ENCODE measurements at regions not wholly inside any gene's neighbourhood (a gene's known extent, or its start where the extent isn't known, plus 50 kb on each side); places are given as distances from the start of the nearest gene placed in this dataset.

DNA sequence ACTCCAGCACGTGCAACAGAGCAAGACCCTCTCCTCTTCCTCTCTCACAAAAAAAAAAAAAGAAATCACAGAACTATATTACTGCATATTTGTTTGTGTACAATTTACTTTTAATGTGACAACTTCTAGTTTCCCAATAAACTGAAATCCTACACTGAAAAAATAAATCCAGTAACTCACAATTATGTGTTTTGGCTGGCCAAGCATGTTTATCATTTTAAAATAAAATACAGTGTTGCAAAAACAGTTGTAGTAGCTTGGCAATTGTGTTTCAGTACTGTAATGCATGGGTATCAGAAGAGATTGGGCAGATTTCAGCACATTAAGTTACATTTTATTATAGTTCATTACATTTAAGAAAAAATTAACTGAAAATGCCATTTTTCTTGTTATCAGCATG, 344.9 kb downstream of the ETS1 start:
- no peak overlapping the region for H3K4me3 Mint-ChIP-seq
- H3K9me3 Mint-ChIP-seq: no peaks in the 10 kb centered on the region
- no peak for DNase-seq
- no peaks in the 10 kb centered on the region for H3K36me3 Mint-ChIP-seq (ENCODE audit: low read depth)
- H3K27ac Mint-ChIP-seq: no peak overlapping the region
- H3K4me1 Mint-ChIP-seq (ENCODE audit: low read depth): peaks cover 23% of the 10 kb centered on the region
- H3K27me3 Mint-ChIP-seq (ENCODE audit: insufficient read depth): peaks cover 1% of the 10 kb centered on the region; the same call in 1 of the 2 replicates
- TF ChIP-seq, protein P1, sequence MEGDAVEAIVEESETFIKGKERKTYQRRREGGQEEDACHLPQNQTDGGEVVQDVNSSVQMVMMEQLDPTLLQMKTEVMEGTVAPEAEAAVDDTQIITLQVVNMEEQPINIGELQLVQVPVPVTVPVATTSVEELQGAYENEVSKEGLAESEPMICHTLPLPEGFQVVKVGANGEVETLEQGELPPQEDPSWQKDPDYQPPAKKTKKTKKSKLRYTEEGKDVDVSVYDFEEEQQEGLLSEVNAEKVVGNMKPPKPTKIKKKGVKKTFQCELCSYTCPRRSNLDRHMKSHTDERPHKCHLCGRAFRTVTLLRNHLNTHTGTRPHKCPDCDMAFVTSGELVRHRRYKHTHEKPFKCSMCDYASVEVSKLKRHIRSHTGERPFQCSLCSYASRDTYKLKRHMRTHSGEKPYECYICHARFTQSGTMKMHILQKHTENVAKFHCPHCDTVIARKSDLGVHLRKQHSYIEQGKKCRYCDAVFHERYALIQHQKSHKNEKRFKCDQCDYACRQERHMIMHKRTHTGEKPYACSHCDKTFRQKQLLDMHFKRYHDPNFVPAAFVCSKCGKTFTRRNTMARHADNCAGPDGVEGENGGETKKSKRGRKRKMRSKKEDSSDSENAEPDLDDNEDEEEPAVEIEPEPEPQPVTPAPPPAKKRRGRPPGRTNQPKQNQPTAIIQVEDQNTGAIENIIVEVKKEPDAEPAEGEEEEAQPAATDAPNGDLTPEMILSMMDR (IDR thresholded peaks at IDR 0.05): no peak

DNA sequence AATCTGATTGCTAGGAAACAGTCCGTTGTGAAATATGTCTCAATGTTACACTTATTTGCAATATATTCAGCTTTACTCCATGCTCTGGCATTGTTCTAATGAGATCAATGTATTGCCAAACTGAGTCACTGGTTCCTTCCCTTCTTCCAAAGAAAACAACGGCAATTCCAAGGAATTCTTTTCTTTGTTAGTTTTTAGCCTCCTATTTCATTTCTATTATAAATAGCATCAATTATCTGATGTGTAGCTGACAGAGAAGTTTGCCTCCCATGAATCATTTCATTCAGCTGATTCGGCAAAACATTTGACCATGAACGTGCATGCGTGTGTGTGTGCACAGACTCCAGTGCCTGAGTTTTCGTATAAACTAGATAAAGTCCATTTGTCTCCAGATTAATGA, 346.8 kb downstream of the ETS1 start:
- H3K4me1 Mint-ChIP-seq (ENCODE audit: low read depth): peaks cover 12% of the 10 kb centered on the region; the same call in 1 of the 2 replicates
- H3K9me3 Mint-ChIP-seq: no peaks in the 10 kb centered on the region
- no peak overlapping the region for H3K27ac Mint-ChIP-seq

DNA sequence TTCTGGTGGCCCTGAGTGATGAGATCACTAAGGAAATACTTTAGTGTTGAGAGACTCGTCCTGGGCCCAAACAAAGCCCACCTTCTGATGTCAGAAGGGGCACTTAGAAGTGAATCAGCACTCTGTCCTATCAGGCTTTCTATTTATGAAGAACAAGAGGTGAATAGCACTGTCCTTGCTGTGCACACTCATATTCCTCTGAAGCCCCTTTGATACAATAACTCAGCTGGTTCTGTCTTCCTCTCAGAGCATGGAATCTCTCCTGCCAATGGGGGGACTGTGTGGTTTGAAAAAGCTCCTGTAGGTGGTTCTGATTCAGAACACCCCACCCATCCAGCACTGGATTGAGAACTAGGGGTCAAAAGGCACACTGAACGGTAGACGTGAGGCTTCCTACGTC, 348.1 kb downstream of the ETS1 start:
- peaks cover 12% of the 10 kb centered on the region; the same call in 1 of the 2 replicates for H3K4me1 Mint-ChIP-seq (ENCODE audit: low read depth)
- no peaks in the 10 kb centered on the region for H3K27me3 Mint-ChIP-seq (ENCODE audit: insufficient read depth)
- H3K9me3 Mint-ChIP-seq: no peaks in the 10 kb centered on the region
- no peak for DNase-seq
- H3K4me3 Mint-ChIP-seq: no peak overlapping the region
- H3K27ac Mint-ChIP-seq: no peak overlapping the region
- H3K36me3 Mint-ChIP-seq (ENCODE audit: low read depth): no peaks in the 10 kb centered on the region
- TF ChIP-seq, protein P1 (IDR thresholded peaks at IDR 0.05): no peak

More for the DNA sequence above, 346.8 kb downstream of the ETS1 start:
- TF ChIP-seq, protein P1 (IDR thresholded peaks at IDR 0.05): no peak
- Mint-ChIP-seq H3K27me3 (ENCODE audit: insufficient read depth) (no peaks in the 10 kb centered on the region), H3K4me3 (no peak overlapping the region), H3K36me3 (ENCODE audit: low read depth) (no peaks in the 10 kb centered on the region)
- DNase-seq: no peak

DNA sequence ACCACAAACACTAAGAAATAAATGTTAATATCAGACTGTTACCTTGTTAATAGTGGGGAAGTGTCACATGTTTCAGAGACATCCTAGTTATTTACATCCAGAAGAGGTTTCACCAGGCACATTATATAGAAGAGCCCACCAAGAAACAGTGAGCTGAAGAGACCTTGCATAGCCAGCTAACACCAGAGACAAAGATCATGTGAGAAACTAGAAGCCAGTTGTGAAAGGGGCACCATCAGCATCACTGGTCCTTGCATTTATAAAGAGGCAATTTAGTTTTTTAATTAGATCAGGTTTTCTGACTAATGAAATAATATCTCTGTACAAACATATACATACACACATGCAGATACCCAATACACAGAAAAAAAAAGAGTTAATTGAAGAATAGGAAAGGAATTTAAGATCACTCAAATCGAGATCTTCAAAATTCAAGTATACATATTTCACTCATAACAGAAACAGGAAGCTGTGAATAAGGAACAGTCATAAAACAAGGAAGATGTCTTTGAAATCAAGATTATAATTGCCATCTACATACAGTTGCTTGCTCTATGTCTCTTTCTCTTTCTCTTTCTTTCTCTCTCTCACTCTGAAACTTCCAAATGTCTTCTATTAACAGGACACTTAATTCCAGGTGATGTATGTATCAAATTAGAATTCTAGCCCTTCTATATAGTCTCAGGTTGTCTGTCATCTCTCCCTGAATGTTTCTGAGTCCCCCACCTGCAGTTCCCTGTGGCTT, 348.7 kb downstream of the ETS1 start:
- H3K27me3 Mint-ChIP-seq (ENCODE audit: insufficient read depth): no peaks in the 10 kb centered on the region
- H3K36me3 Mint-ChIP-seq (ENCODE audit: low read depth): no peaks in the 10 kb centered on the region
- TF ChIP-seq, protein P1 (IDR thresholded peaks at IDR 0.05): no peak
- H3K9me3 Mint-ChIP-seq: no peaks in the 10 kb centered on the region
- no peak for DNase-seq
- H3K4me3 Mint-ChIP-seq: no peak overlapping the region
- peaks cover 12% of the 10 kb centered on the region; the same call in 1 of the 2 replicates for H3K4me1 Mint-ChIP-seq (ENCODE audit: low read depth)
- H3K27ac Mint-ChIP-seq: no peak overlapping the region

DNA sequence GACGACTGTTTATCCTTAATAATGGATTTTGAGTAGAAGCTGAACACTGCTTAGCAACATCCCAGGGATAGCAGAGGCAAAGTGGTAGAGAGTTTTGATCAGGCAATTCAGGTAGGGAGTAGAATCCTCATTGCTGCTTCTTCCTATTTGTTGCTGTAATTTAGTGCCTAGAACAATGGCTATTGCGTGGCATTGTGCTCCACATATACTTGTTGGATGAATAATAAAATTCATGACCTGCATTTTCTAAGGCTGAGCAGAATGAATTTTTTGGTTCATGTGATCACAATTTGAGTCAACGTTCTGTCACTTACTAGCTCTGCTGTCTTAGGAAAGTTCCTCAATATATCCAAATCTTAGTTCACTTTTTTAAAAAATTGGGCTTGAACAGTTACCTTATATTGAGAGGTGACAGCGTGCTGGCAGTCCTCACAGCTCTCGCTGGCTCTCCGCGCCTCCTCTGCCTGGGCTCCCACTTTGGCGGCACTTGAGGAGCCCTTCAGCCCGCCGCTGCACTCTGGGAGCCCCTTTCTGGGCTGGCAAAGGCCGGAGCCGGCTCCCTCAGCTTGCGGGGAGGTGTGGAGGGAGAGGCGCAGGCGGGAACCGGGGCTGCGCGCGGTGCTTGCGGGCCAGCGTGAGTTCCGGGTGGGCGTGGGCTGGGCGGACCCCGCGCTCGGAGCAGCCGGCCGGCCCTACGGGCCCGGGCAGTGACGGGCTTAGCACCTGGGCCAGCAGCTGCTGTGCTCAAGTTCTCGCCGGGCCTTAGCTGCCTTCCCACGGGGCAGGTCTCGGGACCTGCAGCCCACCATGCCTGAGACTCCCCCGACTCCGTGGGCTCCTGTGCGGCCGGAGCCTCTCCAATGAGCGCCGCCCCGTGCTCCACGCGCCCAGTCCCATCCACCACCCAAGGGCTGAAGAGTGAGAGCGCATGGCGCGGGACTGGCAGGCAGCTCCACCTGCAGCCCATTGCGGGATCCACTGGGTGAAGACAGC, 350.6 kb downstream of the ETS1 start:
- DNase-seq: no peak
- 0 out of 2 replicates have a peak, but pooled peaks cover 6% of the 10 kb centered on the region for H3K4me1 Mint-ChIP-seq (ENCODE audit: low read depth)
- H3K27ac Mint-ChIP-seq: no peak overlapping the region
- H3K9me3 Mint-ChIP-seq: no peaks in the 10 kb centered on the region
- TF ChIP-seq, protein P1 (IDR thresholded peaks at IDR 0.05): no peak
- no peaks in the 10 kb centered on the region for H3K27me3 Mint-ChIP-seq (ENCODE audit: insufficient read depth)
- no peak overlapping the region for H3K4me3 Mint-ChIP-seq
- no peaks in the 10 kb centered on the region for H3K36me3 Mint-ChIP-seq (ENCODE audit: low read depth)
